ENCODE measurements at regions not wholly inside any gene's neighbourhood (a gene's known extent, or its start where the extent isn't known, plus 50 kb on each side); places are given as distances from the start of the nearest gene placed in this dataset.

DNA sequence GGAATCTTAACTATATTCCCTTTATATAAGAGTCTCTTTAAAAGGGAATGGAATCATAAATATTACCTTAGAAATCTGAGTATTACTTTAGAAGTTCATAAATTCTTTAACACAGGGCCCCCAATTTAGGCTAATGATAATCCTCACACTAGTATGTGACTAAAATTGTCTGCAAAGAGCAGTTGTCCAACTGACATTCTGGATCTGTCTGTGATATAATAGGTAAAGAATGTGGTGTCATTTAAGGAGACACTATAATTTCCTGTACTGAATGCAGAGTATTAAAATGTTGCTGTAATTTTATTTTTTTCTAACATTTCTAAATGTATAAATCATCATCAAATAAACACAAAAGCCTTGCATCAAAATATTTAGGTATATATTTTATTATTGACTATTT lies 128.5 kb upstream of the DST start:
- TF ChIP-seq, protein P1, sequence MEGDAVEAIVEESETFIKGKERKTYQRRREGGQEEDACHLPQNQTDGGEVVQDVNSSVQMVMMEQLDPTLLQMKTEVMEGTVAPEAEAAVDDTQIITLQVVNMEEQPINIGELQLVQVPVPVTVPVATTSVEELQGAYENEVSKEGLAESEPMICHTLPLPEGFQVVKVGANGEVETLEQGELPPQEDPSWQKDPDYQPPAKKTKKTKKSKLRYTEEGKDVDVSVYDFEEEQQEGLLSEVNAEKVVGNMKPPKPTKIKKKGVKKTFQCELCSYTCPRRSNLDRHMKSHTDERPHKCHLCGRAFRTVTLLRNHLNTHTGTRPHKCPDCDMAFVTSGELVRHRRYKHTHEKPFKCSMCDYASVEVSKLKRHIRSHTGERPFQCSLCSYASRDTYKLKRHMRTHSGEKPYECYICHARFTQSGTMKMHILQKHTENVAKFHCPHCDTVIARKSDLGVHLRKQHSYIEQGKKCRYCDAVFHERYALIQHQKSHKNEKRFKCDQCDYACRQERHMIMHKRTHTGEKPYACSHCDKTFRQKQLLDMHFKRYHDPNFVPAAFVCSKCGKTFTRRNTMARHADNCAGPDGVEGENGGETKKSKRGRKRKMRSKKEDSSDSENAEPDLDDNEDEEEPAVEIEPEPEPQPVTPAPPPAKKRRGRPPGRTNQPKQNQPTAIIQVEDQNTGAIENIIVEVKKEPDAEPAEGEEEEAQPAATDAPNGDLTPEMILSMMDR (IDR thresholded peaks at IDR 0.05; ENCODE audit: insufficient read depth, low read depth, low read length), result no peak
- TF ChIP-seq EZH2 (IDR thresholded peaks at IDR 0.05; ENCODE audit: insufficient read depth, low read length), result no peak

Data from astrocyte (in vitro differentiated cells and primary cell).